ENCODE measurements at regions not wholly inside any gene's neighbourhood (a gene's known extent, or its start where the extent isn't known, plus 50 kb on each side); places are given as distances from the start of the nearest gene placed in this dataset.
"Not testable (repeated sequence)": the region's sequence is repeated elsewhere in the genome, so short reads cannot be mapped to it uniquely, and the experiment has no call there.

- Histone ChIP-seq H3K4me3 (no peak overlapping the region), H3K27ac (no peak overlapping the region)
- no peak for TF ChIP-seq CTCF (IDR thresholded peaks at IDR 0.05)
- DNase-seq (ENCODE audit: low spot score): no peak
Observed at GRCh38 chr10:28769091-28769604, 91.8 kb downstream of the BAMBI start.

- DNase-seq (ENCODE audit: low spot score); H3K4me3 ChIP-seq; H3K27ac ChIP-seq: not testable (repeated sequence)
Observed at GRCh38 chr10:28771580-28772090, 94.3 kb downstream of the BAMBI start.

GRCh38 chr10:28774051-28774995 is 97.0 kb downstream of the BAMBI start:
- H3K27ac ChIP-seq: no peak overlapping the region
- DNase-seq (ENCODE audit: low spot score): no peak
- H3K4me3 ChIP-seq: no peak overlapping the region
- TF ChIP-seq CTCF (IDR thresholded peaks at IDR 0.05): no peak

- no peak for DNase-seq (ENCODE audit: low spot score)
- Histone ChIP-seq H3K27ac (no peak overlapping the region), H3K4me3 (no peak overlapping the region)
- no peak for TF ChIP-seq CTCF (IDR thresholded peaks at IDR 0.05)
Observed at GRCh38 chr10:28775773-28776172, 98.5 kb downstream of the BAMBI start.

GRCh38 chr10:28776519-28776918 is 99.2 kb downstream of the BAMBI start:
- H3K4me3 ChIP-seq: no peak overlapping the region
- no peak for DNase-seq (ENCODE audit: low spot score)
- no peak for TF ChIP-seq CTCF (IDR thresholded peaks at IDR 0.05)
- H3K27ac ChIP-seq: no peak overlapping the region

GRCh38 chr10:28777911-28778310 is 100.6 kb downstream of the BAMBI start:
- DNase-seq (ENCODE audit: low spot score): no peak
- TF ChIP-seq CTCF (IDR thresholded peaks at IDR 0.05): no peak
- Histone ChIP-seq H3K27ac (no peak overlapping the region), H3K4me3 (no peak overlapping the region)

GRCh38 chr10:28778524-28778923 is 101.2 kb downstream of the BAMBI start:
- no peak for TF ChIP-seq CTCF (IDR thresholded peaks at IDR 0.05)
- H3K4me3 ChIP-seq: no peak overlapping the region
- no peak overlapping the region for H3K27ac ChIP-seq
- no peak for DNase-seq (ENCODE audit: low spot score)
